GM23248 (cell line): ENCODE measurements at regions not wholly inside any gene's neighbourhood (a gene's known extent, or its start where the extent isn't known, plus 50 kb on each side); places are given as distances from the start of the nearest gene placed in this dataset.

ENCODE experiments used
- EZH2 ChIP-seq: fragments of 200-600 bp; sonication (generic); IDR thresholded peaks from 2 replicates; pipeline ENCODE4 v1.6.1; 2018; ENCODE audit warnings: antibody characterized with exemption, mild to moderate bottlenecking; ENCODE audit not compliant: insufficient read depth, poor library complexity, severe bottlenecking
- EZH2phosphoT487 ChIP-seq: fragments of 200-600 bp; sonication (generic); IDR thresholded peaks from 2 replicates; pipeline ENCODE4 v1.6.1; 2018; ENCODE audit warnings: antibody characterized with exemption, moderate library complexity, mild to moderate bottlenecking, low read depth; ENCODE audit not compliant: insufficient read depth

- no peak for TF ChIP-seq EZH2
- no peak for TF ChIP-seq EZH2phosphoT487
Observed at GRCh38 chr1:70790232-70790923, 257.2 kb downstream of the PTGER3 start.
